KOPT-K1 (cell line): ENCODE measurements at regions not wholly inside any gene's neighbourhood (a gene's known extent, or its start where the extent isn't known, plus 50 kb on each side); places are given as distances from the start of the nearest gene placed in this dataset.
"Not testable (repeated sequence)": the region's sequence is repeated elsewhere in the genome, so short reads cannot be mapped to it uniquely, and the experiment has no call there.

Experiments used
- H3K27ac ChIP-seq: fragments of 200-600 bp; sonication (generic); 2 replicates; pipeline ENCODE4 v1.5.1; 2016; ENCODE audit warnings: antibody characterized with exemption, mild to moderate bottlenecking, low read depth, low read length; ENCODE audit not compliant: poor library complexity, severe bottlenecking
- H3K36me3 ChIP-seq: fragments of 200-600 bp; sonication (generic); 2 replicates; pipeline ENCODE4 v1.5.1; 2017; ENCODE audit warnings: antibody characterized with exemption, mild to moderate bottlenecking, low read length, moderate library complexity; ENCODE audit not compliant: insufficient read depth
- H3K9me3 ChIP-seq: fragments of 200-600 bp; sonication (generic); 2 replicates; pipeline ENCODE4 v1.5.1; 2017; ENCODE audit warnings: antibody characterized with exemption, low read length, mild to moderate bottlenecking; ENCODE audit not compliant: insufficient read depth, poor library complexity, severe bottlenecking

DNA sequence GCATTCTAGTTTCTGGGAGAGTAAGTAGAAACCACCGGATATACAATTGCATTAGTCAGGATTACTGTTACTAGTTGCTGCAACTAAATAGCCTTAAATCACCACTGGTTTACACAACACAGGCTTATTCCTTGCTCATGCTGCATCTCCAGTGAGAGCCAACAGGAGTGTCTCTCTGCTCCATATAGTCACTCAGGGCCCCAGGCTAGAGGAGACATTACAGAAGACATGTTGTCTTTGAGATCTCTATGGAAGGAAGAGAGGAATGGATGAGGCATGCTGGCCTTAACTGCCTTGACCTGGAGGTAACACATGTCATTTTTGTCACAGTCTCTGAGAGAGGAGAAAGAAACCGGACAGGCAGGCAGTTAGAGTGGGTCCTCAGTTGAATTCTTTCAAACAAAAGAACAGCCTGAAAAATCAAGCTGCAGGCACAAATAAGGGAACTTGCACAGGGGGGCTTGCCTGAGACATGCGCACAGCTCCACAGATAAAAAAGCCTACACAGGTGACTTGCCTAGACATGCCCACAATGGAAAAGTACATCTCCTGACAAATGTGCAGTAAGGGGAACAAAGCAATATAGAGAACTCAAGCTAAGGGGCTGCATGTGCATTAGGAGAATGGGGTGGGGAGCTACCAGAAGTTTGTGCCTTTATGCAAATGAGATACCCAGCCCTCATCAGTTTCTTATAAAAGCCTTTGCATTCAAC lies 348.0 kb downstream of the TYW1 start:
- H3K27ac ChIP-seq, result no peak overlapping the region
- peaks cover 5% of the 10 kb centered on the region; the same call in 1 of the 2 replicates for H3K36me3 ChIP-seq
- H3K9me3 ChIP-seq, result no peaks in the 10 kb centered on the region

DNA sequence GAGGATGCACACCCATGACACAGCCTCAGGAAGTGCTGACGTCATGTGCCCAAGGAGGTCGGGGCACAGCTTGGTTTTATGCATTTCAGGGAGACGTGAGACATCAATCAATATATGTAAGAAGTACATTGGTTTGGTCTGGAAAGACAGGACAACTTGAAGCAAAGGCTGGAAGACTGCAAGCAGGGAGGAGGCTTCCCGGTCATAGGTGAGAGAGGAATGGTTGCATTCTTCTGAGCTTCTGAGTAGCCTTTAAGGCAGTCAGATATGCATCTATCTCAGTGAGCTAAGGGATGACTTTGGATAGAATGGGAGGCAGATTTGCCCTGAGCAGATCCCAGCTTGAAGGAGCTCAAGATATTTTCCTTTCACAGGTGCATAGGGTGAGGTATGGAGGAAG lies 349.5 kb downstream of the TYW1 start:
- Histone ChIP-seq H3K27ac (no peak overlapping the region), H3K9me3 (no peaks in the 10 kb centered on the region), H3K36me3 (no peaks in the 10 kb centered on the region)

DNA sequence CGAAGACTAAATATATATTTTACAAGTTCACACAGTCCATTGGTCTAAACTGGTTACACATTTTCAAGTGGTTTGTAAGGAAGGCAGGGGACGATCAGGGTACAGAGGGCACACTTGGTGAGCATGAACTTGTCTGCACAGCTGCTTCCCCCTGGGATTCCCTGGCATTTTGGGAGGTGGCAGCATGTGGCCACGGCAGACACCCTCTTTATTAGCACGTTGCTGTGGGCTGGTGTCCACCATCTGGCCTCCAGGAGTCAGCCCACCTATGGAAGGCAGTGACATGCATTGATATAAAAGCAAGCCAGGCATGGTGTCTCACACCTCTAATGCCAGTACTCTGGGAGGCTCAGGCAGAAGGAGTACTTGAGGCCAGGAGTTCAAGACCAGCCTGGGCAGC lies 350.2 kb downstream of the TYW1 start:
- H3K9me3 ChIP-seq, result no peaks in the 10 kb centered on the region
- no peak overlapping the region for H3K27ac ChIP-seq
- no peaks in the 10 kb centered on the region for H3K36me3 ChIP-seq

DNA sequence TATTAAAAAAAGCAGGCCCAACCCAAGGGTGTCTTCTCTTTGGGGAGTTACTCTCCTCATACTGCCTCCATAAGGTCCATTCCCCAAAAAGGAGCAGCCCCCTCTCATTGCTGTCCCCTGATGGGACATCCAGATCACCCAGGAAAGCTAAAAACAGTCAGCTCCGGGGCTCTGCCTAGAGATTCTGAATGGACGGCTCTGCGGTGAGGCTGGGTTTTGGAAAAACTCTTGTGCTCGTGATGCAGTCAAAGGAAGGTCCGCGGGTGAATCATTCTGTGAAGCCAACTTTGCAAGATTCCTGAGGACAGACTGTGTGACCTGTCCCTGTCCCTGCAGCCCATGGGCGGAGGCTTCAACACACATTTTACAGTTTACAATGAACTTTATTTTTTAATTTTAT lies 351.5 kb downstream of the TYW1 start:
- Histone ChIP-seq H3K36me3 (no peaks in the 10 kb centered on the region), H3K27ac (no peak overlapping the region), H3K9me3 (no peaks in the 10 kb centered on the region)

DNA sequence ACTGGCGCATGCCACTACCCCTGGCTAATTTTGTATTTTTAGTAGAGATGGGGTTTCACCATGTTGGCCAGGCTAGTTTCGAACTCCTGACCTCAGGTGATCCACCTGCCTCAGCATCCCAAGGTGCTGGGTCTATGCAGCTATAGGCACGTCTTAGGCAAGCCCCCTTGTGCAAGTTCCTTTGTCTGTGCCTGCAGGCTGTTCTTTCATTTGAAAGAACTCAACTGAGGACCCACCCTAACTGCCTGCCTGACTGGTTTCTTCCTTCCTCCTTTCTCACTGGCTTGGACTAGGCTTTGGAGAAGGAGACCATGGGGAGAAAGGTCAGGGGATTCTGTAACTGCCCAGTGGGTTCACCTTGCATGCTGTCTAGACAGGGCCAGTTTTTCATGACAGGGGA lies 361.0 kb downstream of the TYW1 start:
- H3K36me3 ChIP-seq, H3K27ac ChIP-seq: not testable (repeated sequence)
- H3K9me3 ChIP-seq, result peaks cover 12% of the 10 kb centered on the region

DNA sequence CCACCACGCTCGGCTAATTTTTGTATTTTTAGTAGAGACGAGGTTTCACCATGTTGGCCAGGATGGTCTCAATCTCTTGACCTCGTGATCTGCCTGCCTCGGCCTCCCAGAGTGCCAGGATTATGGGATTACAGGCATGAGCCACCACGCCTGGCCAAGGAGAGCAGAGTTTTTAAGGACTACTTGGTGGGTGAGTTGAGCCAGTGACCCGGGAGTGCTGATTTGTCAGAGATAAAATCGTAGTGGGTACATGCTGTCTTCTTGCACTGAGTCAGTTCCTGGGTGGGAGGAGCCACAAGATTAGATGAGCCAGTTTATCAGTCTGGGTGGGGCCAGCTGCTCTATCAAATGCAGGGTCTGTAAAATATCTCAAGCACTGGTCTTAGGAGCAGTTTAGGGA lies 361.7 kb downstream of the TYW1 start:
- H3K36me3 ChIP-seq, H3K27ac ChIP-seq: not testable (repeated sequence)
- peaks cover 12% of the 10 kb centered on the region for H3K9me3 ChIP-seq

DNA sequence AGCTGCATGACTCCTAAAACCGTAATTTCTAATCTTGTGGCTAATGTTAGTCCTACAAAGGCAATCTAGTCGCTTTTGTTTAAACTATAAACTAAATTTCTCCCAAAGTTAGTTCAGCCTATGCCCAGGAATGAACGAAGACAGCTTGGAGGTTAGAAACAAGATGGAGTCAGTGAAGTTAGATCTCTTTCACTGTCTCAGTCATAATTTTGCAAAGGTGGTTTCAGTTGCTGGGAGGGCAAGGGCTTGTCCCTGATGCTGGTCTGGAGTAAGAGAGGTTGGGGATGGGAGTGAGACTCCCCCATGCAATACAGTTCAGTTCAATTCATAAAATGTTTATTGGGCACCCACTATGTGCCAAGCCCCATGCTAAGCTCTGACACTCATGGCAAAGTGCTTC lies 362.1 kb downstream of the TYW1 start:
- H3K9me3 ChIP-seq, result peaks cover 12% of the 10 kb centered on the region
- H3K27ac ChIP-seq, result not testable (repeated sequence)

DNA sequence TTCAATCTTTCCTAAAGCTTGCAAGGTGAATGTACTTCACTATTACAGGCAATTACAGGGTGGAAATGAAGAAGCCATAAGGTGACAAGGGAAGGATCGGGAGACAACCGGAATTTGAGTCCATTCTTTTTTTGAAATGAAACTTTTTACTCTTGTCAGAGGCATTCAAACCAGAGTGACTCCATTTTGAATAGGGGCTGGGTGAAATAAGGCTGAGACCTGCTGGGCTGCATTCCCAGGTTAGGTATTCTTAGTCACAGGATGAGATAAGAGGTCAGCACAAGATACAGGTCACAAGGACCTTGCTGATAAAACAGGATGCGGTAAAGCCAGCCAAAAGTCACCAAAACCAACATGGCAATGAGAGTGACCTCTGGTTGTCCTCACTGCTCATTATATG lies 363.3 kb downstream of the TYW1 start:
- H3K36me3 ChIP-seq, result no peaks in the 10 kb centered on the region
- peaks cover 12% of the 10 kb centered on the region for H3K9me3 ChIP-seq
- H3K27ac ChIP-seq, result no peak overlapping the region

More for the DNA sequence above, 362.1 kb downstream of the TYW1 start:
- not testable (repeated sequence) for H3K36me3 ChIP-seq

DNA sequence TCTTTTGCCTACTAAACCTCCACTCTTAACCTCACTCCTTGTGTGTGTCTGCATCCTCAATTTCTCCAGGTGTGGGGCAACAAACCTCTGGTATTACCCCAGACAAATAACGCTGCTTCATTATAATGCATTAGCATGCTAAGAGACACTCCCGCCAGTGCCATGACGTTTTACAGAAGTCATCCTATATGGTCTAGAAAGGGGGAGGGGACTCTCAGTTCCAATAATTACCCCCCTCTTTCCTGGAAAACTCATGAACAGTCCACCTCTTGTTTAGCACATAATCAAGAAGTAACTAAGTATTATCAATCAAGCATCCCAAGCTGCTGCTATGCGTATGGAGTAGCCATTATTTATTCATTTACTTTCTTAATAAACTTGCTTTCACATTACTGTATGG lies 364.5 kb downstream of the TYW1 start:
- peaks cover 12% of the 10 kb centered on the region for H3K9me3 ChIP-seq
- no peak overlapping the region for H3K27ac ChIP-seq
- H3K36me3 ChIP-seq, result no peaks in the 10 kb centered on the region

DNA sequence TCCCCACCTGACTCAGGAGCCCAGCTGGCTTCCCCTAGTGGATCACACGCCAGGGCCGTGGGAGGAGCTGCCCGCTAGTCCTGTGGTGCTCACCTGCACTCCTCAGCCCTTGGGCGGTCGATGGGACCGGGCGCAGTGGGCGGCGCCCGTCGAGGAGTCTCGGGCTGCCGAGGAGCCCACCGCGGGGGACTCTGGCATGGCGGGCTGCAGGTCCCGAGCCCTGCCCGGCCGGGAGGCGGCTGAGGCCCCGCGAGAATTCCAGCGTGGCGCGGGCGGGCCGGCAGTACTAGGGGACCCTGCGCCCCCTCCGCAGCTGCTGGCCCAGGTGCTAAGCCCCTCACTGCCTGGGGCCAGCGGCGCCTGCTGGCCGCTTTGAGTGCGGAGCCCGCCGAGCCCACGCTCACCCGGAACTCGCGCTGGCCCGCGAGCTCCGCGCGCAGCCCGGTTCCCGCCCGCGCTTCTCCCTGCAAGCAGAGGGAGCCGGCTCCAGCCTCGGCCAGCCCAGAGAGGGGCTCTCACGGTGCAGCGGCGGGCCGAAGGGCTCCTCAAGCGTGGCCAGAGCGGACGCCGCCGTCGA lies 367.9 kb downstream of the TYW1 start:
- Histone ChIP-seq H3K27ac (no peak overlapping the region), H3K36me3 (no peaks in the 10 kb centered on the region), H3K9me3 (no peaks in the 10 kb centered on the region)

DNA sequence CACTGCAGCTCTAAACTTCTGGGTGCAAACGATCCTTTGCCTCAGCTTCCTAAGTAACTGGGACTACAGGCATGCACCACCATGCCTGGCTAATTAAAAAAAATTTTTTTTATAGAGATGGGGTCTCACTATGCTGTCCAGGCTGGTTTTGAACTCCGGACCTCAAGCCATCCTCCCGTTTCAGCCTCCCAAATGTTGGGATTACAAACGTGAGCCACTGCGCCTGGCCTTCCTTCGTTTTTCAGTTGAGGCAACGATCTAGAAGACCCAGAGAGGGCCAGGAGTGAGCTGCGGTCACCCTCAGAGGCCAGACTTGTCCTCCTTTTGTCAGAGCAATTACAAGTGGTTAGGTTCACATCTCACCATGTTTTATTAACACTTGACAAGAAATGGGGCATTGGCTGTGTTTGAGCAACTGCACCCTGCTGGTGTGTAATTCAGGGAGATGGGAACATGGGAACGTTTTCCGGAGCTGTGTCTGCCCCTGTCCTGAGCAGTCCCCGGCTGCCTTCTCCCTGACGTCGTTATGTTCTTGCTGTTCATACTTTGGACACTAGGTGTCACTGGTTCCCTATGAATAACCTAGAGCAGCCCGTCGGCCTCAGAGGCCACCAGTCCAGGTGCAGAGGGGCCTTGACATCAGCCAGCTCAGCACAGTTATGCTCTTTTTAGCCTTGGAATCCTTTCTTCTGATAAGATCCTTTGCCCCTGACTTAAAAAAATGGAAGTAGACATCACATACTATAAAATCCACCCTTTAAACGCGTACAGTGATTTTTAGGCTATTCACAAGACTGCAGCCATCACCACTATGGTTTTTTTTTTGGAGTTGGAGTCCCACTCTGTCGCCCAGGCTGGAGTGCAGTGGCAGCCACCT lies 375.0 kb downstream of the TYW1 start:
- Histone ChIP-seq H3K9me3 (no peaks in the 10 kb centered on the region), H3K27ac (no peak overlapping the region), H3K36me3 (no peaks in the 10 kb centered on the region)

DNA sequence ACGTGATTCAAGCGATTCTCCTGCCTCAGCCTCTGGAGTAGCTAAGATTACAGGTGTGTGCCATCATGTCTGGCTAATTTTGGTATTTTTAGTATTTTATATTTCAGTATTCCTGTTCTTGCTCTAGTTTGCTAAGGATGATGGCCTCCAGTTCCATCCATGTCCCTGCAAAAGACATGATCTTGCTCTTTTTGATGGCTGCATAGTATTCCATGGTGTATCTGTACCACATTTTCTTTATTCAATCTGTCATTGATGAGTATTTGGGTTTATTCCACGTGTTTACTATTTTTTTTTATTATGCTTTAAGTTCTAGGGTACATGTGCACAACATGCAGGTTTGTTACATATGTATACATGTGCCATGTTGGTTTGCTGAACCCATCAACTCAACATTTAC lies 376.8 kb downstream of the TYW1 start:
- H3K27ac ChIP-seq, H3K36me3 ChIP-seq, H3K9me3 ChIP-seq: not testable (repeated sequence)

DNA sequence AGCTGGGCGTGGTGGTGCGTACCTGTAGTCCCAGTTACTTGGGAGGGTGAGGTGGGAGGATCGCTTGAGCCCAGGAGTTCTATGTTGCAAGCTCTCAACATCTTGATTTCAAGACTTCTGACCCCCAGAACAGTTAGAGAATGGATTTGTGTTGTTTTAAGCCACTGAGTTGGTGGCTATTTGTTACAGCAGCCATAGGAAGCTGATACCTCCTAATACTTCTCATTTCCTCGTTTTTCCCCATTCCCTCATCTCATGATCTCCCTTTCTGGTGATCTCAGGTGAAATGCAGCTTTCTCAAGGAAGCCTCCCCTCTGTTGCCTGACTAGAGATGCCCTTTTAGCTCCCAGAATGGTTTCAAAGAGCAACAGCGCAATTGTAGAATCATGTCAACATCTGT lies 378.8 kb downstream of the TYW1 start:
- H3K27ac ChIP-seq, result no peak overlapping the region
- no peaks in the 10 kb centered on the region for H3K9me3 ChIP-seq
- H3K36me3 ChIP-seq, result no peaks in the 10 kb centered on the region

DNA sequence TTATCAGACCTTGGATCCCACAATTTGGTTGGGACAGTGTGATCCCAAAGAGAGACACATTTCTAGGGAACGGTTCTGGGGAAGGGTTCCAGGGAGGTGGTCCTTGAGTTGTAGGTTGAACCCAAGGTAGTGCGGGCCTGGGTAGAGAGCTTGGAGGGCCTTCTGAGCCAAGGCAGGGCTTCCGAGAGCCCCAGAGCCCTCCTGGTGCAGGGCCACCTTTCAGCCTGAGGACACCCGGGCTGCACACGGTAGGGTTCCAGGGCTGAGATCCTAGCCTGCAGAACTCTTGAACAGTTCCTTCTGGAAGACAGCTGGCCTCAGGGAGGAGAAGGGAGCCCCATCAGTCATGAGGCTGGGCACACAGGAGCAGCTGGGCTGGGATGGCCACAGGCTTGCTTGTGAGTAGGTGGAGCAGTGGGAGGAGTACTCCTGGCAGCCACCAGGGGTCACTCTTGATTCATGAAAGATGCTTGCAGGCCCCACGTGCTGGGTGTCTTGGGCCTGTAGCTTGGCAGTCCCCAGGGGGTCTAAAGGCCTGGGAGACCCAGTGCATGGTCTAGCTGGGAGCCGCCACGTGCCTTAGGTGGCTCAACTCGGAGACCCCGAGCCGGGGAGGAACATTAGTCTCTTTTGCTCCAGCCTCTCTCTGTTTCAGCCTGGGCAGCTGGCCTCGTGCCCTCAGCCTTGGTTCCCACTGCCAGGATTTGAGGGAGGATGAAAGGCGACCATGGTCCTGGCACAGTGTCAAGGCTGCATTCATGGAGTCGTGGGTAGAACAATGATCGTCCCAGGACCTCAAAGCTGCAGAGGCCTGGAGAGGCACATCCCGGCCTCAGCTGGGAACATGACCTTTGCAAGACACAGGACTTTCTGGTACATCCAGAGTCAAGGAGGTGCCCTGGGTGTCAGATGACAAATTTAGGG lies 381.6 kb downstream of the TYW1 start:
- no peaks in the 10 kb centered on the region for H3K9me3 ChIP-seq
- H3K36me3 ChIP-seq, result no peaks in the 10 kb centered on the region
- no peak overlapping the region for H3K27ac ChIP-seq

DNA sequence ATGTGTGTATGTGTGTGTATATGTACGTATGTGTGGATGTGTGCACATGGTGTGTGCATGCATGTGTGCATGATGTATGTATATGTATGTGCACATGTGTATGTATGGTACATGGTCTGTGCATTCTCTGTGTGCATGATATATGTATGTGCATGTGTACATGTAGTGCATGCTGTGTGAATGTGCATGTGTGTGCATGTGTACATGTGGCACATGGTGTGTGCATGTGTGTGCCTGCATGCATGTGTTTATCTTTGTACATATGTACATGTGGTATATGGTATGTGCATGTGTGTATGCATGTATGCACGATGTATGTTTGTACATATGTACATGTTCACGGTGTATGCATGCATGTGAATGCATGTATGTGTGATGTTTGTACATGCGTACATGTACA lies 383.7 kb downstream of the TYW1 start:
- Histone ChIP-seq H3K36me3 (no peaks in the 10 kb centered on the region), H3K27ac (no peak overlapping the region), H3K9me3 (no peaks in the 10 kb centered on the region)
